ENCODE measurements at regions not wholly inside any gene's neighbourhood (a gene's known extent, or its start where the extent isn't known, plus 50 kb on each side); places are given as distances from the start of the nearest gene placed in this dataset.

DNA sequence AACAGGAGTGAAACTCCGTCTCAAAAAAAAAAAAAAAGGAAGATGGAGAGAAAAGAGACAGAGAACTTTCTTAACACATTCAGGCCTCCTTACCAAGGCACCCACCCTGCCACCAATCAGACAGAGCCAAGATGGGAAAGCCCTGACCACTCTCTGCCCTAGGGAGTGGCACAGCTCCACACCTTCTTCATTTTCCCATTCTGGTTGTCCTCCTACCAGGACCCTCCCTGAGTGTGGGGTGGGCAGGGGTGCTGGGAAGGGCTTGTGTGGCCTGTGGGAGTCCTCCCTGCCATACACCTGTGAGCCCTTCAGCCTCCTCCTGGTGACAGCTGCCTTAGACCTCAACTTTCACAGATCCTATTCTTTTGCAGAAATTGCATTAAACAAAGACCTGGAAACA lies 513.6 kb downstream of the BCL11B start:
- no peak for DNase-seq

DNA sequence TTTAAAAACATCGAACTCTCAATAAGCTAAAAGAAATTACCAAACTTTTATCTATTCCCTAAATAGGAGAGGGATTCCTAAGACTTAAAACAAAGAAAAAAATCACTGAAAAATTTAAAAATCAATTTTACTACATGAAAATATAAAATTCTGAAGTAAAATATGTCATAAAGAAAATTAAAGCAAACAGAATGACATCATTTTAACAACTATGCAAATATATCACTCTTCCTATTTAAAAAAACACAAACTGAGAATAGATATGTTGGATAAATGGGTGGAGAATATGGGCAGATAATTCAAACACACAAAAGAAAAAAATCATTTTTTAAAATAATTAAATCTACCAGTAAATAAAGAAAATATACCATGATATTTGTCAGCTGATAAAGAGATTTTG lies 510.0 kb downstream of the BCL11B start:
- DNase-seq, result no peak

DNA sequence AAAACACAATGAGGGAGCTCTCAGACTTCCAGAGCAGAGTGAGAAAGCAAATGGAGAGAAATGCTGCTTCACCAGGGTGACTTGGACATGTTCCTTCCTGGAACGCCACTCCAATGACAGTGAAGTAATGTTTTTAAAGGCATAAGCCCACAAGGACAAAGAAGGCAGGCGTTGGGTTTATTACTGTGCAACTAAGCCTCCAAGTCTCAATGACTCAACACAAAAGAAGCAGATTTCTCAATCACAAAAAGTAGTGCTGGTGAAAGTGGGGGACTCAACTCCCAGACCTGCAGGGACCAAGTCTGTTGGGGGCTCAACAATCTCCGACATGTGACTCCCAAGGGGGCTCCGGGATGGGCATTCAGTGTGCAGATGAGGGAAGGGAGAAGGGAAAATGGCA lies 505.2 kb downstream of the BCL11B start:
- no peak for DNase-seq

DNA sequence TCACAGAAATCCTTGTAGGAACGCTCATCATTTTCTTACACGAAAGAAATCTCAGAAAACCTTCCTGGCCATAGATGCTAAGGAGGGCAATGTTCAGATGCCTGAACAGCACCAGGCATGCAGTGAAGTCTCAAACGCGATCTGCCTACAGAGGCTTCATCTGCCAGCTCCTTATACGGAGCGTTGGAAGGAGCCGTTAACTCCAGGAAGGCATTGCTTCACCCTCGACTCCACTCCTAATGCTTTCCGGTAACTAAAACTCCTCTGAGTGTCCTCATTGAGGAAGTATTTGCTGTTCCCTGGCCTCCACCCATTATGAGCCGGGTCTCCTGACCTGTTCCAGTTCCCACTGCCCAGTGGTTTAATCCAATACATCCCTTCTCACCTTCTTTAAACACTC lies 502.7 kb downstream of the BCL11B start:
- no peak for DNase-seq

DNA sequence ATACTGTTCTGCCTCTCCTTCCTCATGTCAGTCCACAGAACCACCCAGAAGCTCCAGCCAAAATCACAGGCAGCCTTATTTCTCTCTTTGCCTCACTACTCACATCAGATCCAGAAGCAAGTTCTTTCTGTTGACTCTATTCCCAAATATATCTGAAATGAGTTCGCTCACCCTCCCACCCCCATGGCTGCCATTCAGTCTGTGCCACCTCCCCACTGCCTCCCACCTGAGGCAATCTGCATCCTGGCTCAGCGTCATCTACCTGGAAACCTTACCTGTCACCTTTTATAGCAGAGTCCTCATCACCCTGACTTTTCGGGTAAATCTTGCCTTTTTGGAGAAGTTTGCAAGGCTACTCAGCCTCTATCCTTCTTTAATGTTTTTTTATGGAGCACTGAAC lies 501.8 kb downstream of the BCL11B start:
- DNase-seq, result no peak

DNA sequence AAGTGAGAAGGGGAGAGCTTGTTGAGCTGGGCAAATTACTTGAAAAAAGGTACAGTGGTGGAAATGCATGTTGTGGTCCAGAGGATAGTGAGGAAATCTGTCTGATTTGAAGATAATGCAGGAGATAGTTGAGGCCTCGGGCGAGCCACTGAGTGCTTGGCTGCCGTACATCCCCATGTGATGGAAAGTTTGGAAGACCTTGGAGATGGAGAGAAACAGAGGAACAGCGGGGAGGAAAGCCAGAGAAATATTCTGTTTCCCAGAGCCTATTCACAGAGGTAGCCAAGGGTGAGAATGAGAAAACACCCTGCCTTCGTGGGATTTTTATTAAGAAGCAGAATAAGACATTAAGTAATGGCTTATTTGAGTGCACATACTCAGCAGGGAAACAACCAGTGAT lies 498.2 kb downstream of the BCL11B start:
- no peak for DNase-seq

DNA sequence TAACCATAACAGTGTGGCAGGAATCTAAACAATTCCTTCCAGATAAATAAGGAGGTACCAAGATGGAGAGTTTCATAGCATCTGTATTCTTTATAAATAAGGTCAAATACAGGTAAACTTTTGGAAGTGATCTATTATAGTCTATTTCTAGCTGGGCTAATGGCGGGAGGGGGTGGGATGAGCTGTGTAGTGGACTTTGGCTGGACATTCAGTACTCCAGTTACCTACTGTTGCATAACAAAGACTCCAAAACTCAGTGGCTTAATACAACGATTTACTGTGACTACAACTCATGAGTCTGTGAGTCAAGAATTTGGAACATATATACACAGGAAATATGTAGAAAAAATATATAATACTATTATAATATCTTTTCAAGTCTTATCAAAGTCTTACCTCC lies 496.1 kb downstream of the BCL11B start:
- DNase-seq, result no peak

DNA sequence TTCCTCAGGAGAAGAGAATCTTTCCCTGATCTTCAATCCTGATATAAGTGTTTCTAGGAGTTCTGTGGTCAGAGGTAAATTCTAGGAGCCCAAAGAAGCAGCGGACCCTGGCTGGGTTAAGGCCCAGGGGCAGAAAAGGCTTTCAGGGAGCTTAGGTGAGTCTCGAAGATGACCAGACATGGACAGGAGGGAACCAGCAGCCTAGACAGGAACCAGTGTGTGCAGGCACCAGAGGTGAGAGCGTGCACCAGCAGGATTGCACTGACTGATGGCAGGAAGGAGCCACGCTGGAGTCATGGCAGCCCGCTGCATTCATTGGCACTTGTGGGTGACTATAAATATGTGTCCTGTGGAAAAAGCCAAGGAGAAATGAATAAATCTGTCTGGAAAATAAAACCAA lies 489.9 kb downstream of the BCL11B start:
- no peak for DNase-seq

DNA sequence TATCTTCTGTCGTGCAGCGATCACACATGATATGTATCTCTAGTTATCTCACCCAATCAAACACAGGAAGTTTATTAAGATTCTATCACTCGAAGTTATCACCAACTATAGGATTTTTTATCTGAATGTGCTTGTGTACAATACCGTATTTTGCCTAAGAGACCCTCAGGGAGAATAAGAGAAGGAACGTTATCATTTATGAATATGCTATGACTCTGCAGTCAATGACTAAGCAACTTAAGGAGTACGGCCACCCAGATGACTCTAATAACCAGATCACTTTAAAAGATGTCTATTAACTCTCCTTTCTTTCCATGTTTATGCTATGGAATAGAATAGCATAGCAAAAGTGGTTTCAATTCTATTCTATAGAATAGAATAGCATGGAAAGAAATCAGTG lies 486.4 kb downstream of the BCL11B start:
- DNase-seq, result no peak

DNA sequence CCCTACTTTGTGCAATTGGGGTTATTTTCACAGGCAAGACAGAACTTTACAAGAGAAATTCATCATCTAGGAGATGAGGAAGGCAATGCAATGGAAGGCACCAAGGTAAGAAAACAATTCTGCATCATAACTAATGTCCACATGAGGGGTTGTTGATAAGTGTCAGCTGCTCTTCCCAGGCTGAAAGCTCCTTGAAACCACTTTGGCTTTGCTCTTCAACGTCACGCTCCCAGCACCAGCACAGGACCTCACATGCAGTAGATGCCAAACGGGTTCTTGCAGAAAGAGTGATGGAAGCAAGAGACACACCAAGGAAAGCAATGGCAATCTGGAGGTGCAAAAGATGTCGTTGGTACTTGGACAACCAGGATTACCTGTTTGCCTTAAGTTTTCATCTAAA lies 485.5 kb downstream of the BCL11B start:
- no peak for DNase-seq

DNA sequence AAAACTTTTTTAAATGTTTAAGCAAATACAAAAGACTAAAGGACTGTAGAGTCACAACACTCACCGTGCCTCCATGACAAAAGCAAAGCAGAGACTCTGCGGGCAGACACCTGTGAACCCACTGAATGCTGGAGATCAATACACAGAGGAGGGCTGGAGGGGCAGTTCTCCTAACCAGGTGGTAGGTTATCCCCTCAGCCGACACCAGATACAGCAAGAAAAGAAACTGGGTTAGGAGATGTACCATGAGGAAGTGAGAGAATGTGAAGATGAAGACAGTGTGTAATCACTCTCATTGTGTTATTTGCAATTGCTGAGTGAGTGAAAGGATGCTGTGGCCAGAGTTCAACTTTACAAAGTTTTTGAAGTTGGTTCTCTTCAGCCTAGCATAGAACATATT lies 480.3 kb downstream of the BCL11B start:
- no peak for DNase-seq

DNA sequence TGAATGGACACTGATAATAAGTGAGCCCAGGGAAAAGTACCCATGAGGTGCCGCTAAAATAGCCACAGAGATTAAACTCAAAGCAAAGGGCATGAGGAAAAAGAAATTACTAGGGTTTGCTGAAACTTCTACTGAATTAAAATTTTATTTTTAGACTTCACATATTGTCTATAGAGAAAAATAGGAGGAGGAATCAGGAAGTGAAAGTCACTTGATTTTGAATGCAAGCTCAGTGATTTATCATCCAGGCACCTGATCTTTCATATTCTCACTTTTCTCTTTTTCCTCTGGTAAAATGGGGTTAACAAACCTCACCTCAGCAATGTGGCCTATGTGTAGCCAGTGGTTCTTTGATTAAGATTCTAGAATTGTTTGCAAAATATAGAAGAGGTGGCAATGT lies 479.8 kb downstream of the BCL11B start:
- no peak for DNase-seq

DNA sequence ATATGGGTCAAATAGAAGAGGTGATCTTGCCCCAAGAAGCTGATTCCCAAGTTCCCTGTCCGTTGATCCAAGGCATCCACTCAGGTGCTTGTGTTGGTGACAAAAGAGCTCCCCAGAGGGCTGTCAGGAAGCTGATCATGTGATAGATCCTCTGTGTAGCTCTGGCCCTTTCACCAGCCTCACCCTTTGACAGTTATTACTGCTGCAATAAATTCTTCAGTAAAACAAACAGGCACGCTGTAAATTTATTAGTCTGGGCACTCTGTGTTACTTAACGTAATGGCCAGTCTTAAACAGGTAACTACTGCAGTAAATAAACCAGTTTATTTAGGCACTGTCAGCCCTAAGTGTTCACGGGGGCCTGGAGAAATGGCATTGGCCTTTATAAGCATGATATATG lies 473.9 kb downstream of the BCL11B start:
- no peak for DNase-seq

DNA sequence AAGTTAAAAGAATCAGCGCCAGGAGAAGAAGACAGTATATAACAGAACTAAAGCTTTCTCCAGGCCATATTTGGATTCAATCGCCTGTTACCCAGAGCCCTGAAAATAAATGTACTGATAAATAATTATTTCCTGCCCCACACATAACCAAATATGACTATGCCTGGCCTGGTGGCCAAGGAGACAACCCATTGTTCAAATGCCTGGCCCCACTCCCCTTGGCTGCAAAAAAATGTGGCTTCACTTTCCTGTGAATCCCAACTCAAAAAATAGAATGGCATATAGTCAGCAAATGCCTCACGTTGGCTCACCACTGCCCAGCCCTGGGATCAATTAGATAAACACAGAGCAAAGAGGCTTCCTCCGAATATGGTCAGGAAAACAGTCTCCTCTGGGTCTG lies 472.1 kb downstream of the BCL11B start:
- DNase-seq, result no peak

DNA sequence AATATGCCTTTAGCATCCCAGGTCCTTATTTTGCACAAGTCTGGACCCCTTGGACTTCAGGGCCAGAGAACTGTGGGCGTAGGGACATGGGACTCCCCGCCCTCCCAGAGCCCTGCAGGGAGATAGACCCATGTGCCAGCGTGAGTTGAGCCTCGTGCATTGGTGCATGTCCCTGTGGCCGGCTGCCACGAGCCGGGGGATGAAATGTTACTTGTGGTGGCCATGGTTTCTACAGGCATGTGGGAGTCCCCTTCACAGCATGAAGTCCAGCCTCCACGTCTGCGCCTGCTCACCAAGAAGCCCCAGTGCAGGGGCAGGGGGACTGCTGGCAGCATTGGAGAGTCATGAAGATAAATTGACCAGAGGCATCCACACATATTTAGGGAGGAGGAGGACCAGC lies 470.0 kb downstream of the BCL11B start:
- DNase-seq, result no peak

DNA sequence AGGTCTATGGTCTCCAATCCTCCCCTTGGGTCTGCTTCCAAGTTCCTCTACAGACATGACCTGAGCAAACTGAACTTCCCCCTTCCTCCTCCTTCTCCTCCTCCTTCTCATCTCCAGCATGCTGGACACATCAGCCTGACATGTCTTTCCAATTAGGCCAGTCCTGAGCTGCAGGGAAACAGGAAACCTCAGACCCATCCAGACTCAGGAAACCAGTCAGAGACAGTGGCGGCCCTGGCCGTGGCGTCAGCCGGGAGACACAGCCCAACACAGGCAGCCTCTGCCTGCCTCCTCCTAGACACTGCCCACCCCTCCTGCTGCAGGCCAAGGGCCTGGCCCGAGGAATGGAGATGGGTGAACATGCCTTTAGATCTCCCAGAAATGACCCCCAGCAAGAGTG lies 468.8 kb downstream of the BCL11B start:
- DNase-seq, result no peak

DNA sequence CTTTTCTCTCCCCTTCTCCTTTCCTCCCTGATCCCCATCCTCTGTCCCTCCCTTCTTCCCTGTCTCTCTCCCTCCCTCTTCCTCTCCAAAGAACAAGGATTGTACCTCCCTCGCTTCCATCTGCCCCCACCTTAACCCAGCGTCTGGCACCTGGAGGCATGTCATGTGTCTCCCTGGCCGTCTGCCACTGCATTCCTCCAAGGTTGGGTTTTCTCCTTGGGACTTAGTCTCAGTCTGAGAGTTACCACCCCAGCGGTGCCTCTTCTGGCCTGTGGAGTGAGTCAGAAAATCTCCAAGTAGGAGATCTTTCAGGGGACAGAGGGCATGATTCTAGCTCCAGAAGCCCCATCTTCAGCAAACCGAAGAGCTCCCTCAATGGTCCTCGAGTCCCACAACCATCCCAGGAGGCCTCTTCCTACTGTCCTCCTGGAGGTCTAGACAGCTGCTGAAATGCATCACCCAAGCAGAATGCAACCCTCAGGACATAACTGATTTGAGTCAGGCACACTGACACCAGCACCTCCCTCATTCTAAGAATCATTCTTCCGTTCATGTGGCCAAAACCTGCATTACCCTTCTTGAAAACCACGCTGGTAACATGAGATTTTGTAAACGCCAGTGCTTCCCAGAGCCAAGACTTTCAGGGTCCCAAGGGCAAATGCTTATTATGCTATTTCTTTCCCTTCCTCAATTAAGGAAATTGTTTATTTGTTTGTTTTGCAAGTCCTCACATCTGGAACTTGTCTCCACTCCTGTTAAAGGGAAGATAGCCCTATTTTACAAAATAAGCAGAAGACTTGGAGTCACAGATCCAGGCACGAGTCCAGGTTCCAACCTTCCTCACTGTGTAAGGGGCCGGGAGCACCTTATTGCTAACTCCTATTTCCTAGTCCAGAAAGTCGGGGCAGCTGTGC lies 463.2 kb downstream of the BCL11B start:
- DNase-seq, result no peak

DNA sequence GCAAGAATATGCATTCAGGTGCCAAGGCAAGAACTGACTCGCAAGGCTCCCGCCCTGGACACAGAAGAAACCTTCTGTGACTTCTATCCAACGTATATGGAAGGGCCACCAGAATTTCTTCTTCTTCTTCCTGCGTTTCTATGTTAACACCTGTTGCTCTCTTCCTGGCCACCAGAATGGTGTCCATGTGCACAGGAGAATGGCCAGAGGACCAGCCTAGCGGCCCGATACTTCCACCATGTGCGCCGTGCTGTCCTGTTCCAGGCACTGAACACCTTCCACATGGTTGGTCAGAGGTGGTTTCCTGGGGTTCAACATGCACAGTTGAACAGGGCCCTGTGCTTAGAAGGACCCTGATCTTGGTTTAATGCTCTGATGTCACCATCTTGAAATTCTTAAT lies 455.8 kb downstream of the BCL11B start:
- no peak for DNase-seq

DNA sequence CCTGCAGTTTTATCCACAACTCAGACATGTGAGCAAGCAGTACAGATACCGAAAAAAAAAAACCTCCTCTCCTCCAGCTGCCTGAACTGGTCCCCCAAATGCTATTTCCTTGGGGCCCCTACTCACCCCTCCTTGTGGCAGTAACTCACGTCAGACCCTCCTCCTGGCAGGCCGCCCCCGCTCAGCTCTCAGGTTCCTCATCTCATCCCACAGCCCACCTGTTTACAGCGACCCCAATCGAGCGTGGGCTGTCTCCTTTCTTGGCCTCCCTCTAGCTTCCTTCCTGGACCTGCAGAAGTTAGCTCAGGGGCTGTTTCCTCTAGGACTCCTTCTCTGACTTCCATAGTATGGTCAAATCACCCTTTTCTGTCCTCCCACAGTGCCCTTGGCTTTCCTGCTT lies 455.3 kb downstream of the BCL11B start:
- DNase-seq, result no peak

DNA sequence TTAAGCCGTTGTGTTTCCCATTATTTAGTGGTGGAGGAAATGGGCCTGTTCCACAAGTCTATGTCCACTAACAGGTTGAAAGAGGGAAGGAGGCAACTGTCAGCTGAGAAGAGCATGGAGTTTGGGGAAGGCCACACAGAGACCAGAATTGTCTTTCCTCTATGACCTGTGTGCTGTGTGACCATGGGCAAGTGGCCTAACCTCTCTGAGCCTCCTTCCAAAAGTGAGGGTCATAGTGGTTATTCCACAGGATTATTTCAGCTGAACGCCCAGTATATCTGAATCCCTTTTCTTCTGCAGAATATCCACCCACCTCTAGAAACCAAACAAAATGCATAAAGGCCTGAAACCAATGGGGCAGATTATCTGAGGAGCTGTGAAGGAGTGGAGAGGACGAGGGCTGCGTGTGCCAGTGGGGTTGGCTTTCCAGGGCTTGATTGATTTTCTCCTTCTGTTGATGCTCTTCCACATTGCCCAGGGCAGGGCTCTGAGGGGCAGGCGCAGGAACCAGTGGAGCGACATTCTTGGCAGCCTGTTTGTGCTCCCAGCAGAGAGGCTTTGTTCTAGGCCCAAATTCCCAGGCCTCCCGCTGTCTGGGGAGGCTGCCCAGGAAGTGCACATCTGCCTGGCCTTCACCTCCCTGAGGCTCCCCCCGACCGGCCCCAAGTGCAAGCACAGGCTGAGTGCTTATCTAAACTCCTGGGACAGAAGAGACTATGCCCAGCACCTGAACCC lies 452.7 kb downstream of the BCL11B start:
- no peak for DNase-seq

DNA sequence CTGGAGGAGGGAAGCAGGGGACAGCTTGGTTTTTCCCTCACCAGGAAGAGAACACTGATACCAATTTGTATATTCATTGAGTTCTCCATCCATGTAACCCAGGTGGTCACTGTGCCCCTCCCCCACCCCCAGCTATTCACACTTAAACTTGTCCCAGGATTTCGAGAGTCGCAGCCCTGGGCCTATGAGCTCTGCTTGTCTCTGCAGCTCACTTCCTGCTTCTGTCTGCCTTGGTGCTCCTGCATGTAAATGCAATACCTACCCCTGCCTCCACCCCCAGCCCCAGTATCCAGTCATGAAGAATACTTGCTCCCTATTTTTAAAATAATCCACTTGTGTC lies 452.2 kb downstream of the BCL11B start:
- no peak for DNase-seq

DNA sequence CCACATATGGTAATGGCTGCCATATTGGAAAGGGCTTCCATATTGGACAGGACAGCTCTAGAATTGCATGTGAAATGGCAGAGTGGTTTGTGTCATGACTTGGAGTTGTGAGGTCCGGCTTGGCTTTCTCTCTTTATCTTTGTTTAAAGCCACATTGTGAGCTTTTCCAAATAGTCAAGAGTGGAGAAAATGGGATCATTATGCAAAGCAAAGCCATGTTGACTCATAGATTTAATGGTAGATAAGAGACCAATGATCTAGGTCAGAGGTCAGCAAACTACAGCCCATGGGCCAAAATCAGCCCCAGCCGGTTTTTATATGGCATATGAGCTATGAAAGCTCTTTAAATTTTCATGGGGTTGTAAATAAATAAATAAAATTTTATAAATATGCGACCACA lies 449.1 kb downstream of the BCL11B start:
- no peak for DNase-seq

DNA sequence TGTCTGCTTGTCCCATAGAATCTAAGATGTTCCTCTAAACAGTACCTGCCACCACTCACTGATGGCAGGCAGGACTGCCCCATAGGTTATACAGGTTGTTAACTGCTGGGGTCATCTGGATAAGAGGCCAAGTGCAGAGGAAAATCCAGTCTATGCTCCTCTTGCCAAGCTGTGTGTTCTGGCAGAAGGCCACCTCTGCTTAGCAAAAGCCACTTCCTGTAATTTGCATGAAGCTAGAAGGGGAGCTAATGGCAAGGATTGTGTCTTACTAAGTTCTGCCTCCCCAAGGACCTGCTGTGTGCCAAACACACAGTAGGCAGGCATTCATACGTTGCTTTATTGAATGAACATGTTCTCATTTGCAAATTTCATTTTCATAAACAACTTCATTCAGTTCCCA lies 445.4 kb downstream of the BCL11B start:
- no peak for DNase-seq

DNA sequence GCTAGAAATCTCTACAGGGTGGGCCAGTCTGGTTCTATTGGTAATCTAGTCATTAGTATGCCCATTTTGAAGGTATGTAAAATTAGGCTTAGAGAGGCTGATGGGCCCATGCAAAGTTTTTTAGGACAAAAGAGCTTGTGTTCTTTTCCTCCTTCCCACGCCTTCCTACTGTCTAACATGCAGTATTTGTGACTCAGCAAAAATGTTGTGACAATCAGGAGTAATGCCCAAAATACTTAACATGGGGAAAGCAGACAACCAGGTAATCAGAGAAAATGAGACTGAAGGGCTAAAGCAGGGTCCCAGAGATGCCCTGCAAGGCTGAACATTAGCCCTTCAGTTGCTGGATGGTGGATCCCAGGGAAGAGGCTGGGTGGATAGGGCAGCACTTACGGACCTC lies 437.9 kb downstream of the BCL11B start:
- no peak for DNase-seq
